Left lung (tissue), 4 donors: ENCODE measurements at regions not wholly inside any gene's neighbourhood (a gene's known extent, or its start where the extent isn't known, plus 50 kb on each side); places are given as distances from the start of the nearest gene placed in this dataset.

Experiments used
- ATAC-seq: fragments of 200-7000 bp; cut with Tn5 transposase; one replicate; pipeline ENCODE4 v1.9.1; 2020; ENCODE audit warnings: moderate library complexity
- DNase-seq, 4 donors: peaks; one replicate each; pipeline ENCODE4 v3.0.0-alpha.2; 2013 to 2020
- H3K27ac ChIP-seq, 2 donors: fragments of 200-600 bp; sonication (generic) in 1 of 2; one replicate each; pipeline versions ENCODE4 v1.5.0 to v1.8.0; 2020 to 2021
- H3K27me3 ChIP-seq, 2 donors: fragments of 200-600 bp; sonication (generic) in 1 of 2; one replicate each; pipeline versions ENCODE4 v1.5.0 to v1.8.0; 2020 to 2021
- H3K36me3 ChIP-seq, 2 donors: fragments of 200-600 bp; sonication (generic) in 1 of 2; one replicate each; pipeline versions ENCODE4 v1.5.0 to v1.8.0; 2020 to 2021
- H3K4me1 ChIP-seq, 2 donors: fragments of 200-600 bp; one replicate each; pipeline ENCODE4 v1.8.0; 2021
- H3K4me3 ChIP-seq, 2 donors: fragments of 200-600 bp; sonication (generic) in 1 of 2; one replicate each; pipeline versions ENCODE4 v1.5.0 to v1.8.0; 2020 to 2021; ENCODE audit warnings: mild to moderate bottlenecking in 1 of 2
- H3K9me3 ChIP-seq, 2 donors: fragments of 200-600 bp; sonication (generic) in 1 of 2; one replicate each; pipeline versions ENCODE4 v1.5.0 to v1.8.0; 2020 to 2021
- CTCF ChIP-seq, 2 donors: fragments of 200-600 bp; sonication (generic) in 1 of 2; IDR thresholded peaks; one replicate each; pipeline versions ENCODE4 v1.5.0 to v1.8.0; 2021; ENCODE audit warnings: antibody characterized with exemption in 2 of 2
- intact Hi-C, 2 donors: fragments of 100-400 bp; cut with DNase I; formaldehyde crosslinking; loops; one replicate each; pipeline versions ENCODE4 v1.11.2 to v1.14.2; 2022
- donor health status: DM: no; HTN: yes; CAD: no.
- donor health status: DM: no; HTN: no; CAD: no.

- Histone ChIP-seq H3K27ac (peak overlapping the region; percentile 15 to 47), H3K27me3 (no peaks in the 10 kb centered on the region), H3K36me3 (no peaks in the 10 kb centered on the region), H3K4me3 (peak overlapping the region in 1 of 2 donors; percentile 8), H3K9me3 (no peaks in the 10 kb centered on the region), H3K4me1 (peaks cover 6 to 24% of the 10 kb centered on the region in 2 donors)
- DNase-seq = no peak
- ATAC-seq = peak; percentile 42
- intact Hi-C loops = no loop called here
- TF ChIP-seq CTCF (IDR thresholded peaks at IDR 0.05) = no peak
Observed at GRCh38 chr13:94860981-94861407, 148.6 kb upstream of the SOX21 start.

- Histone ChIP-seq H3K9me3 (no peaks in the 10 kb centered on the region), H3K4me3 (no peak overlapping the region), H3K36me3 (no peaks in the 10 kb centered on the region), H3K27me3 (no peaks in the 10 kb centered on the region), H3K4me1 (peaks cover 6 to 24% of the 10 kb centered on the region in 2 donors), H3K27ac (peak overlapping the region in 1 of 2 donors; percentile 47)
- no peak for TF ChIP-seq CTCF (IDR thresholded peaks at IDR 0.05)
- ATAC-seq (no peak), DNase-seq (no peak)
- intact Hi-C loops = no loop called here
Observed at GRCh38 chr13:94859811-94860210, 147.5 kb upstream of the SOX21 start.

GRCh38 chr13:94859278-94859691, 146.9 kb upstream of the SOX21 start:
- intact Hi-C loops = no loop called here
- DNase-seq (peak; percentile 39 to 80 (median 56)), ATAC-seq (peak; percentile 75)
- Histone ChIP-seq H3K4me1 (peaks cover 6 to 24% of the 10 kb centered on the region in 2 donors), H3K4me3 (no peak overlapping the region), H3K9me3 (no peaks in the 10 kb centered on the region), H3K27ac (peak overlapping the region in 1 of 2 donors; percentile 47), H3K36me3 (no peaks in the 10 kb centered on the region), H3K27me3 (no peaks in the 10 kb centered on the region)
- no peak for TF ChIP-seq CTCF (IDR thresholded peaks at IDR 0.05)

GRCh38 chr13:94858856-94859255, 146.5 kb upstream of the SOX21 start:
- no peak for ATAC-seq
- Histone ChIP-seq H3K4me1 (peaks cover 6 to 24% of the 10 kb centered on the region in 2 donors), H3K27me3 (no peaks in the 10 kb centered on the region), H3K27ac (peak overlapping the region in 1 of 2 donors; percentile 47), H3K36me3 (no peaks in the 10 kb centered on the region), H3K4me3 (no peak overlapping the region), H3K9me3 (no peaks in the 10 kb centered on the region)
- intact Hi-C loops = no loop called here
- TF ChIP-seq CTCF (IDR thresholded peaks at IDR 0.05) = no peak
- no peak for DNase-seq

- no peak for TF ChIP-seq CTCF (IDR thresholded peaks at IDR 0.05)
- intact Hi-C loops = no loop called here
- Histone ChIP-seq H3K27ac (no peak overlapping the region), H3K4me3 (no peak overlapping the region), H3K27me3 (no peaks in the 10 kb centered on the region), H3K9me3 (no peaks in the 10 kb centered on the region), H3K36me3 (no peaks in the 10 kb centered on the region), H3K4me1 (peaks cover 0 to 9% of the 10 kb centered on the region in 2 donors)
- ATAC-seq (no peak), DNase-seq (no peak)
Observed at GRCh38 chr13:94854688-94855087, 142.3 kb upstream of the SOX21 start.
